SK-N-SH (cell line): ENCODE measurements at regions not wholly inside any gene's neighbourhood (a gene's known extent, or its start where the extent isn't known, plus 50 kb on each side); places are given as distances from the start of the nearest gene placed in this dataset.
A peak's percentile ranks its signal among the peaks of the same experiment; 100 is the strongest.

Experiments used
- CTCF ChIA-PET: fragments of 300-600, 350-600 bp; formaldehyde crosslinking; extraction: SDS; loops from one replicate; lab custom pipeline; 2021; lab: Yijun Ruan, JAX
- POLR2A ChIA-PET: fragments of 350-600 bp; sonication (Branson Sonifier 250); formaldehyde crosslinking; extraction: SDS; loops from one replicate; lab custom pipeline; 2020; ENCODE audit warnings: antibody characterized with exemption, inconsistent platforms; lab: Yijun Ruan, JAX
- DNase-seq: peaks from one replicate; pipeline ENCODE4 v3.0.0; 2012
- H2AFZ ChIP-seq: fragments of 200-600 bp; sonication (generic); 2 replicates; pipeline ENCODE4 v1.8.1; 2016; ENCODE audit warnings: antibody characterized with exemption, mild to moderate bottlenecking, low read depth
- H3F3A ChIP-seq: fragments of 200-600 bp; sonication (generic); replicated peaks from 2 replicates; pipeline ENCODE3; 2016; ENCODE audit warnings: antibody characterized with exemption, mild to moderate bottlenecking; ENCODE audit not compliant: insufficient read depth
- H3K27ac ChIP-seq, 2 experiments: fragments of 200-500 bp in 1 of 2; fragments of 200-600 bp in 1 of 2; sonication (Bioruptor generic) in 1 of 2; sonication (generic), shearing (Covaris generic) in 1 of 2; 2 replicates each; pipeline versions ENCODE4 v1.5.1 to v1.6.1; 2014 to 2016; ENCODE audit warnings: low read depth in 2 of 2, inconsistent platforms in 1 of 2, low read length in 1 of 2, mild to moderate bottlenecking in 1 of 2, mixed read lengths in 1 of 2
- H3K27me3 ChIP-seq: fragments of 200-600 bp; sonication (generic), shearing (Covaris generic); 2 replicates; pipeline ENCODE4 v1.6.1; 2016; ENCODE audit warnings: mixed run types; ENCODE audit not compliant: insufficient read depth
- H3K36me3 ChIP-seq, 2 experiments: fragments of 200-500 bp in 1 of 2; fragments of 200-600 bp in 1 of 2; sonication (Bioruptor generic) in 1 of 2; sonication (generic) in 1 of 2; replicated peaks in 1 of 2; 2 replicates each; pipeline versions ENCODE3 to v1.5.1; 2014 to 2016; ENCODE audit warnings: low read length in 1 of 2, mild to moderate bottlenecking in 1 of 2; ENCODE audit not compliant: insufficient read depth in 2 of 2, control insufficient read depth in 1 of 2
- H3K4me1 ChIP-seq, 2 experiments: fragments of 200-500 bp in 1 of 2; fragments of 200-600 bp in 1 of 2; sonication (Bioruptor generic) in 1 of 2; sonication (generic), shearing (Covaris generic) in 1 of 2; 2 replicates each; pipeline versions ENCODE4 v1.5.1 to v1.6.1; 2014 to 2016; ENCODE audit warnings: low read depth in 1 of 2, low read length in 1 of 2, mixed run types in 1 of 2; ENCODE audit not compliant: insufficient read depth in 2 of 2, control insufficient read depth in 1 of 2
- H3K4me2 ChIP-seq: fragments of 200-600 bp; sonication (generic), shearing (Covaris generic); 2 replicates; pipeline ENCODE4 v1.6.1; 2017; ENCODE audit warnings: mixed run types
- H3K4me3 ChIP-seq, 2 experiments: fragments of 200-500 bp in 1 of 2; fragments of 200-600 bp in 1 of 2; sonication (Bioruptor generic) in 1 of 2; sonication (generic), shearing (Covaris generic) in 1 of 2; 2 replicates each; pipeline versions ENCODE4 v1.5.1 to v1.8.1; 2014 to 2016; ENCODE audit warnings: low read depth in 2 of 2, inconsistent platforms in 1 of 2, low read length in 1 of 2, mild to moderate bottlenecking in 1 of 2, mixed read lengths in 1 of 2, moderate library complexity in 1 of 2
- H3K79me2 ChIP-seq: fragments of 200-600 bp; sonication (generic); 2 replicates; pipeline ENCODE4 v1.8.1; 2017; ENCODE audit warnings: mild to moderate bottlenecking; ENCODE audit not compliant: insufficient read depth
- H3K9ac ChIP-seq: fragments of 200-600 bp; sonication (generic); 2 replicates; pipeline ENCODE4 v1.6.1; 2017; ENCODE audit warnings: mixed run types
- H3K9me2 ChIP-seq: fragments of 200-600 bp; sonication (generic); 2 replicates; pipeline ENCODE4 v1.6.1; 2017; ENCODE audit warnings: mixed run types
- H3K9me3 ChIP-seq: fragments of 200-600 bp; sonication (generic); 2 replicates; pipeline ENCODE4 v1.6.1; 2017; ENCODE audit warnings: mixed run types, mild to moderate bottlenecking, moderate library complexity
- H4K20me1 ChIP-seq: fragments of 200-600 bp; sonication (generic); 2 replicates; pipeline ENCODE4 v1.6.1; 2017; ENCODE audit warnings: mild to moderate bottlenecking, mixed run types; ENCODE audit not compliant: insufficient read depth
- GATA2 ChIP-seq: sonication (generic); formaldehyde crosslinking; IDR thresholded peaks from 2 replicates; pipeline ENCODE4 v1.5.0; 2020; ENCODE audit warnings: mild to moderate bottlenecking, missing genetic modification reagents
- IRF3 ChIP-seq: fragments of 150-350 bp; IDR thresholded peaks from 2 replicates; pipeline ENCODE4 v1.6.1; 2016; ENCODE audit warnings: mild to moderate bottlenecking, low read depth, low read length
- JUND ChIP-seq: IDR thresholded peaks from 2 replicates; pipeline ENCODE4 v1.4.0; 2012
- SMC3 ChIP-seq: IDR thresholded peaks from 2 replicates; pipeline ENCODE4 v1.6.1; 2012; ENCODE audit warnings: low read depth, low read length, improper control_type of control experiment
- TEAD4 ChIP-seq: IDR thresholded peaks from 2 replicates; pipeline ENCODE4 v1.4.0; 2012; ENCODE audit warnings: mild to moderate bottlenecking, borderline replicate concordance; ENCODE audit not compliant: insufficient read depth
- WGBS: methylation state at CpG from one replicate; pipeline ENCODE4 v1.1.6; 2017; ENCODE audit warnings: low lambda C conversion rate; 5-methylcytosine and 5-hydroxymethylcytosine counted together

DNA sequence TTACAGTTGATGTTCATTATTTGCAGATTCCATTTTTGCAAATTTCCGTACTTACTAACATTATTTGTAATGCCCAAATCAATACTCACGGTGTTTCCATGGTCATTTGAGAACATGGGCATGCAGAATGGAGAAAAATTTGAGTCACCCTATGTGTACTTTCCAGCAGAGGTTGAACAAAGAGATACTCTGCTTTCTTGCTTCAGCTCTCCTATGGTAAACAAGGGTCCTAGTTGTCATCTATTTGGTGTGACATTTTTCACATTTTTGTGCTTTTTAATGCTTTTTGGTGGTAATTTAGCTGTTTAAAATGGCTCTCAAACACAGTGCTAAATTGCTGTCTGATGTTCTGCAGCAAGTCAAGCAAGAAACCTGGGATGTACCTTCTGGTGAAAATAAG is 444.4 kb upstream of the CELF4 start:
- Histone ChIP-seq H3K27me3 (no peaks in the 10 kb centered on the region), H3K4me3 (no peak overlapping the region), H2AFZ (no peak overlapping the region), H3K4me2 (no peak overlapping the region), H3K9me2 (0 out of 2 replicates have a peak, but pooled peaks cover 3% of the 10 kb centered on the region), H3K9me3 (peaks cover 6% of the 10 kb centered on the region; the same call in 1 of the 2 replicates), H3K9ac (no peak overlapping the region), H3K36me3 (no peaks in the 10 kb centered on the region), H3K27ac (no peak overlapping the region), H4K20me1 (no peaks in the 10 kb centered on the region), H3K79me2 (no peaks in the 10 kb centered on the region), H3K4me1 (no peaks in the 10 kb centered on the region), H3F3A (no peaks in the 10 kb centered on the region)
- no peak for TF ChIP-seq TEAD4
- TF ChIP-seq JUND, result no peak
- ChIA-PET POLR2A (no interaction called here), CTCF (interaction anchor here (0.6 kb wide), 1 partner anchor 231 kb away, joined by 4 read pairs; no protein-coding TSS in a partner anchor)
- 25% methylated on average over 2 of the region's 2 CpGs for WGBS
- no peak for DNase-seq

DNA sequence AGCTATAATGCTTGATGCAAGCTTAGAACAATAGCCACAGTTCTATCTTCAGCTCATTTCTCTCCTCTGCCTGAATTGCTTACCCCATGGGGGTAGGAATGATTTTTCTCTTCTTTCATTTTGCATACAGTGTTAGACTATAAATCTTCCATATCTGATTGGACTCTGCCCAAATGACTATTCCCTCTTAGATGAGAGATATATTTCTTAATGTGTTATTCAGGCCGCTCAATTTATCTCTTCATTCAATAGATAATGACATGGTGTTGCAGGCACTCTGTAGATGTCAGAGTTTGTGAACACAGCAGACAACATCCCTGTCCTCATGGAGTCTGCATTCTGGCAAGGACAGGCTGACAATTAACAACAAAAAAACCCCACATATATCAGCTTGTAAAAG is 443.7 kb upstream of the CELF4 start:
- peaks cover 6% of the 10 kb centered on the region; the same call in 1 of the 2 replicates for H3K9me3 ChIP-seq
- no peaks in the 10 kb centered on the region for H3K4me1 ChIP-seq
- H3K36me3 ChIP-seq, result no peaks in the 10 kb centered on the region
- ChIA-PET POLR2A (interaction anchor here (0.6 kb wide), 1 partner anchor 10 kb away, joined by 9 read pairs; no protein-coding TSS in a partner anchor), CTCF (no interaction called here)
- DNase-seq, result no peak
- TF ChIP-seq GATA2 (CRISPR knock-in tag) (peak; percentile 64), IRF3 (no peak)
- H4K20me1 ChIP-seq, result no peaks in the 10 kb centered on the region
- H3K27ac ChIP-seq, result no peak overlapping the region
- 4% methylated on average over 1 of the region's 1 CpG for WGBS
- H3K79me2 ChIP-seq, result no peaks in the 10 kb centered on the region
- H3K9me2 ChIP-seq, result 0 out of 2 replicates have a peak, but pooled peaks cover 3% of the 10 kb centered on the region
- no peaks in the 10 kb centered on the region for H3F3A ChIP-seq
- no peak overlapping the region for H3K4me3 ChIP-seq
- no peaks in the 10 kb centered on the region for H3K27me3 ChIP-seq
- no peak overlapping the region for H2AFZ ChIP-seq
- no peak overlapping the region for H3K9ac ChIP-seq
- no peak overlapping the region for H3K4me2 ChIP-seq

DNA sequence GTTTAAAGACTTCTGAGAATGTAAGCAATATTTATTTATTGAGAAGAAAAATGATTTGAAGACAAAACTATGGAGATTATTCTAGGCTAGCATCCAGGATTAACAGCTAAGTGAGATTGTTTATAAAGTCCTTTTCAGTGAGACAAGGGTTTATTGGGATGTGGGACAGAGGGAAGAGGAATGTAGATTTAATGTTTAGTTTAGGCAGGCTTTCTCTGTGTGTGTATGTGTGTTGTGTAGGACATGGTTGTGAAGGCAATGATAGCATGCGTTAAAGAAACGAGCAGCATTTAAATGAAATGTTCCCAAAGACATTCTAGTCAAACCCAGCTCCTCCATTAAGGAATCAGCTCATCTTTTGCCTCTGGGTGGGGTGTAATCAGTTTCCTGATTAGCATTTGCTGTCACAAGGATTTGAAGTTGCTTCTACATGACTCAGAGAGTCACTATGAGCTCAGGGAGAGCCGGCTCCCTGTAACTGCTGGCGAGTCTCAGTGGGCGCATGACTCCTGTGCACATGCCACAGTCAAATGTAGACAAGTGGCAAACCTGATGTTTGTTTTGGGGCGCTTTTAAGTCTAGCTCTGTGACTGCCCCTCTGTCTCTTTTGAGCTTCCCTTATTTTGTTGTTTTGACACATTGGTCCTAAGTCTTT is 442.2 kb upstream of the CELF4 start:
- peaks cover 6% of the 10 kb centered on the region; the same call in 1 of the 2 replicates for H3K9me3 ChIP-seq
- no peak for DNase-seq
- H3F3A ChIP-seq, result no peaks in the 10 kb centered on the region
- WGBS, result 39% methylated on average over 6 of the region's 6 CpGs
- CTCF ChIA-PET, result interaction anchor here (0.9 kb wide), 1 partner anchor 15 kb away, joined by 3 read pairs; no protein-coding TSS in a partner anchor
- H3K4me2 ChIP-seq, result no peak overlapping the region
- H3K4me3 ChIP-seq, result no peak overlapping the region
- no peaks in the 10 kb centered on the region for H3K27me3 ChIP-seq
- H4K20me1 ChIP-seq, result no peaks in the 10 kb centered on the region
- H3K4me1 ChIP-seq, result no peaks in the 10 kb centered on the region
- H3K27ac ChIP-seq, result no peak overlapping the region
- no peaks in the 10 kb centered on the region for H3K36me3 ChIP-seq
- H3K9me2 ChIP-seq, result 0 out of 2 replicates have a peak, but pooled peaks cover 3% of the 10 kb centered on the region
- H2AFZ ChIP-seq, result no peak overlapping the region
- POLR2A ChIA-PET, result no interaction called here
- no peaks in the 10 kb centered on the region for H3K79me2 ChIP-seq
- no peak overlapping the region for H3K9ac ChIP-seq
- no peak for TF ChIP-seq SMC3
